COLO829 (cell line): ENCODE measurements at regions not wholly inside any gene's neighbourhood (a gene's known extent, or its start where the extent isn't known, plus 50 kb on each side); places are given as distances from the start of the nearest gene placed in this dataset.

Experiments
- DNase-seq: peaks from one replicate; pipeline ENCODE4 v3.0.0; 2012; ENCODE audit warnings: low spot score

GRCh38 chr10:118537623-118538022 is 57.8 kb downstream of the PRLHR start:
- no peak for DNase-seq

DNA sequence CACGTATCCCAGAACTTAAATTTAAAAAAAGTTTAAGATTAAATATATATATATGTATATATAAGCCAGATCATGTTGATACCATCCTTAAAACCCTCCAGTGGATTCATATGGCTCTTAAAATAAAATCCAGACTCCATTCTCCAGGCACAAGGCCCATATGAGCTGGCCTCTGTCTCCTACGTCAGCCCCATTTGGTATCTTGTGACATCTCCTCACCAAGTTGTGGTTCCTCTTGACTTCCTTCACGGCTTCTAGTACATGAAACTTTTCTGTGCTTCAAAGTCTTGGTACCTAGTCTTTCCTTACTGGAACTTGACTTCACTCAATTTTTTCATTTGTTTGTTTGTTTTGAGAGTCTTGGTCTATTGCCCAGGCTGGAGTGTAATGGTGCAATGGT is 61.3 kb downstream of the PRLHR start:
- DNase-seq, result no peak

DNA sequence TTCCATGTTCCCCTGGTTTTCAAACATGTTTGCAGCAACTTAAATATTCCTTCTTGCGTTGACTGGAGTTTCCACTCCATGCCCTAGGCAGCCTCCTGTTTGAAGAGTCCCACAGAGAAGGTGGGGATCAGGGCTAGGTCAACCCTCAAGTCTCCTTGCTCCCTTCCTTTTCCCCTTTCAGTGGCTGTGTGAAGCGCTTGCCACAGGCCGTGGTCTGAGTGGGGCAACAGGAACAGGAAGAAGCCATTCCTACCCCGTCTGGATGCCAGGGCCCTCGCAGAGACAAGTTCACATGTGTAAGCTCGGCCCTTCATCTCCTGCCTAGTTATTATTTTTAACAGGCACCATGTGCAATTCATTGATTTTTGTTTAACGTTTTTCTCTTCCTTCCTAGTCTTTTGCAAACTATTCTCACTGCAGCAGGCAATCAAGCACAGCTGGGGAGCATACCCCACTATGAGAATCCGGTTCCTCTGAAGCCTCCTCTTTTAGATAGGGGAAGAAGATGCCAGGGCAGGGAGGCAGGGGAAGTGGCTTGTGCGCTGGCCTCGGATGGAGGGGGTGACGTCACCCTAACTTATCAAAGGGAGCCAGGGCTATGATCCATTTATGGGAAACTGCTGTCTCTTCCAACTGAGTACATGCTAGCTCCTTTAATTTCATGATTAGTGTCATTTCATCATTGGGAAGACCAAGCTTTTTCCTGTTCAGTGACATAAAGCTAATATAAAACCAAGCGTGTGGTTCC is 64.2 kb downstream of the PRLHR start:
- DNase-seq, result no peak

DNA sequence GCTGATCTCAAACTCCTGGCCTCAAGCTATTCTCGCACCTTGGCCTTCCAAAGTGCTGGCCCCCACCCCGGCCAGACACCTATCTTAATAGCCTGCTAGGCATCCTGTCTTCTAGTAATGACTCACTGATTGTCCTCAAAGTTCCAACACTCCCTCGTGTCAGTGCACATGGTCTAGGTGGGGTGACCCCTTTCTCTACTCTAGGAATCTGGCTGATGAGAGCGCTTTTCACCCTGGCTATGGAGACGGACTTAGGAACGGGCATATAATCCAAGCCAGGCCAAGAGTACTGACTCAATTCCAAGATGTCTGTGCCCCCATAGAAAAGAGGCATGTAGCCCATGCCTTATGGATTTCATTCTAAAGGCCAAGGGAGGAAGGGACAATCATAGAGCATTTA is 67.0 kb downstream of the PRLHR start:
- no peak for DNase-seq

- DNase-seq, result no peak
Measured at GRCh38 chr10:118523775-118524174, 71.7 kb downstream of the PRLHR start.

- peak; percentile 60 for DNase-seq
Measured at GRCh38 chr10:118522791-118523498, 72.5 kb downstream of the PRLHR start.

GRCh38 chr10:118521415-118522117 is 73.9 kb downstream of the PRLHR start:
- no peak for DNase-seq

DNA sequence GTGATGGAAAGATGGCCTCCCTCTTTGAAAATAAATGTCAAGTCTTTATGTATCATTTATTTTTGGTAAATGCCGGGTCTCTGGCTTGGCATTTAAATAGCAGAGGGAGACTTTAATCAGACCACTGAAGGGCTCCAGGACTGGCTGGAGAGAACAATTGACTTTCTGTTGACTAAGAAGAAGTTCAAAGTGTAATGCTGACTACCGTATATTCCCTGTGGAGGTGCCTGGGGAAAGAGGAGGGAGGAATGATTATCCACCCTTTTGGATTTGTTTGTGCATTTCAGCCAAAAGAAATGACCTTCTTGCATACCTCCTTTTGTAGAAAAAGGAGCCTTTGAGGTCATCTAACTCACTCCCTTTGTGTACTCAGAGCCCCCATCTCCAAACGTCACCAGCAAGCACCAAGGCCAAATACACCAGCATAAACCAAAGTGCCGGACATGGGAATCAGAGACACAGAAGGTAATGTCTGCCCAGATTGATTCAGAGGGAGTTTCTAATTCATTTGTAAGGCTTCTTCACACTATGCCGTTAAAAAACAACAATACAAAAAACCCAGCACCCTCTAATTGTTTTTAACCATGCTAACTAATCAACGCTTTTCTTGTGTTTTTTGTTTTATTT is 75.2 kb downstream of the PRLHR start:
- peak; percentile 29 for DNase-seq

- DNase-seq, result no peak
Measured at GRCh38 chr10:118518095-118518494, 77.4 kb downstream of the PRLHR start.

DNA sequence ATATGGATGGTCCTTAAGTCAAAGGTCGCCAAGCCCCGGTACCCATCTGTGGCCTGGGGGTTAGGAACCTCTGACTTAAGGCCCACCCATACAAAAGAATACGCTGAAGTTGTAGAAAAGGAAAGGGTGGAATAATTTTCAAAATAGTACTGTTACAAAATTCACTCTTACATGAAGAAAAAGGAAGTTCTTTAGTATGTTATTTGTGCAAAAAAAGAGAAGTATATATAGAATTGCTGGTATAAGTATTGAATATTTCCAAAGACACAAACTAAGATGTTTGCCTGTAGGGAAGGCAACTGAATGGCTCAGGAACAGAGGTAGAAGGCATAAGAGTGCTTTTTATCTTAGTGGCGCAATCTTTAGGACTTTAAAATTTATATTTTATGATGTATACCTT is 78.7 kb downstream of the PRLHR start:
- DNase-seq, result no peak

GRCh38 chr10:118513174-118513573 is 82.3 kb downstream of the PRLHR start:
- DNase-seq, result no peak

- DNase-seq, result no peak
Measured at GRCh38 chr10:118511711-118512110, 83.7 kb downstream of the PRLHR start.

GRCh38 chr10:118508863-118509262 is 86.6 kb downstream of the PRLHR start:
- DNase-seq, result no peak

GRCh38 chr10:118508355-118508754 is 87.1 kb downstream of the PRLHR start:
- DNase-seq, result no peak

DNA sequence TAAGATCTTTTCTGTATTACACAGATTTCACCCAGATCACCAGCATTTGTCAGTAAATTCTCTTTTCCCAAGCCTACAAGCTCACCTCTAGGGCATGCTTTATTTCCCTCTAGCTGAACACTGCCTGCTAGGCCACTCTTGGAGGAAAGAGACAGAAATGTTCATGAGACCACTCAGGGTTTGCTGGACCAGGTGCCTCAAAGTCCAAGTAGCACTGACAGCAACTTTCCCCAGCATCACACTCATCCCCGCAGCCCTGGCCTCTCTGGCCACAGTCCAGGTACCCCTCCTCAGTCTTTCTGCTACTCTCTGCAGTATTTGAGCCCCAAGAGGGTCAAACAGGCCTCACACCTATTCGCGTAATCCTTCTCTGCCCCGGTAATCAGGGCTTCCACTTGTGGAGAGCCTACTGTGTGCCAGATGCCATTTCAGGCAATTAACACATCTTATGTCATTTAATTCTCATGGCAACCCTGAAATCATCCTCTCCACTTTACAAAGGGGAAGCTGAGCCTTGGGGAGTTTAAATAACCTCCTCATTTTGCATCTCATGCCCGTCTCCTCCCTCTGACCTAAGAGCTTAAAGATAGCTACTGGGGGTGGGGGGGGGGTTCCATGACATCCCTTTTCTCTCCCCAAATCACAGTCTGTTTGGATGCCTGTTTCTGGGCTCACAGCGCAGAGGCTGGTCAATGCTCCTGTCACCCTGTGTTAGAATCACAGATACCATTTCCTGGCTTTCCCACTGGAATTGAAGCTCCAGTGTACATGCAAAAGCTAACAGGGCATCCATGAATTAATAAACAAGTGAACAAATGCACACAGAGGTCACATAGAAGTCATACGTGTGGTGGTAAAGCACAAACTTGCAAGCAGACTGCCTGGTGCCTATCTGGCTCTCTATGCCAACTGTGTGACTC is 88.5 kb downstream of the PRLHR start:
- DNase-seq, result no peak

GRCh38 chr10:118505363-118505762 is 90.1 kb downstream of the PRLHR start:
- DNase-seq, result no peak

- no peak for DNase-seq
Measured at GRCh38 chr10:118504467-118505205, 90.8 kb downstream of the PRLHR start.

DNA sequence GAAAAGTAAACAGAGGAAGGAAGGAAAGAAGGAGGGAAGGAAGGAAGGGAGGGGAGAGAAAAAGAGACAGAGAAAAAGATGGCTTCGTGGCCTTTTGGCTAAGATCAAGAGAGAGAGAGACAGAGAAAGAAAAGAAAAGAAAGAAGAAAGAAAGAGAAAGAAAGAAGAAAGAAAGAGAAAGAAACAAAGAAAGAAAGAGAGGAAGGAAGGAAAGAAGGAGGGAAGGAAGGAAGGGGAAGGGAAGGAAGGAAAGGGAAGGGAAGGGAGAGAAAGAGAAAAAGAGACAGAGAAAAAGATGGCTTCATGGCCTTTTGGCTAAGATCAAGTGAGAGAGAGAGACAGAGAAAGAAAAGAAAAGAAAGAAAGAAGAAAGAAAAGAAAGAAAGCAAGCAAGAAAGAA is 91.4 kb downstream of the PRLHR start:
- no peak for DNase-seq

- DNase-seq, result no peak
Measured at GRCh38 chr10:118503192-118503591, 92.3 kb downstream of the PRLHR start.

GRCh38 chr10:118501637-118502440 is 93.6 kb downstream of the PRLHR start:
- no peak for DNase-seq
